NT2/D1 (cell line): ENCODE measurements at regions not wholly inside any gene's neighbourhood (a gene's known extent, or its start where the extent isn't known, plus 50 kb on each side); places are given as distances from the start of the nearest gene placed in this dataset.

Experiments
- DNase-seq: peaks from one replicate; pipeline ENCODE4 v3.0.0-alpha.2; 2011; ENCODE audit warnings: low read depth, low spot score
- H3K27me3 ChIP-seq: 2 replicates; pipeline ENCODE4 v1.6.0; 2011; ENCODE audit warnings: mild to moderate bottlenecking; ENCODE audit not compliant: insufficient read length, insufficient read depth
- H3K36me3 ChIP-seq: 2 replicates; pipeline ENCODE4 v1.6.1; 2011; ENCODE audit warnings: mild to moderate bottlenecking, low read length, mixed read lengths; ENCODE audit not compliant: insufficient read depth, insufficient read length
- H3K4me1 ChIP-seq: 2 replicates; pipeline ENCODE4 v1.5.1; 2011; ENCODE audit not compliant: insufficient read depth, insufficient read length
- H3K4me3 ChIP-seq: 2 replicates; pipeline ENCODE4 v1.5.1; 2011; ENCODE audit warnings: low read depth; ENCODE audit not compliant: insufficient read length
- H3K9ac ChIP-seq: 2 replicates; pipeline ENCODE4 v1.6.0; 2011; ENCODE audit warnings: low read depth; ENCODE audit not compliant: insufficient read length
- H3K9me3 ChIP-seq: 2 replicates; pipeline ENCODE4 v1.5.1; 2011; ENCODE audit warnings: mild to moderate bottlenecking, low read length; ENCODE audit not compliant: insufficient read depth
- SUZ12 ChIP-seq: IDR thresholded peaks from 2 replicates; pipeline ENCODE4 v1.6.1; 2011; ENCODE audit not compliant: insufficient read length, insufficient read depth; ENCODE audit errors: extremely low read depth
- YY1 ChIP-seq: IDR thresholded peaks from 2 replicates; pipeline ENCODE4 v1.6.1; 2011; ENCODE audit not compliant: insufficient read length, insufficient read depth
- ZNF274 ChIP-seq: IDR thresholded peaks from 2 replicates; pipeline ENCODE4 v1.6.1; 2011; ENCODE audit warnings: mild to moderate bottlenecking, low read depth, low read length

- no peak overlapping the region for H3K9ac ChIP-seq
- TF ChIP-seq SUZ12 (no peak), YY1 (no peak), ZNF274 (no peak)
- H3K27me3 ChIP-seq: no peaks in the 10 kb centered on the region
Observed at GRCh38 chr6:166739117-166739975, 112.3 kb upstream of the RPS6KA2 start.

GRCh38 chr6:166738386-166739116 is 111.5 kb upstream of the RPS6KA2 start:
- H3K27me3 ChIP-seq: no peaks in the 10 kb centered on the region
- H3K9me3 ChIP-seq: no peaks in the 10 kb centered on the region
- no peak overlapping the region for H3K4me3 ChIP-seq

More at GRCh38 chr6:166739117-166739975, 112.3 kb upstream of the RPS6KA2 start:
- Histone ChIP-seq H3K4me1 (peaks cover 4% of the 10 kb centered on the region), H3K9me3 (no peaks in the 10 kb centered on the region), H3K4me3 (no peak overlapping the region), H3K36me3 (no peaks in the 10 kb centered on the region)
- DNase-seq: no peak

GRCh38 chr6:166737261-166737660 is 110.2 kb upstream of the RPS6KA2 start:
- Histone ChIP-seq H3K4me1 (peaks cover 3% of the 10 kb centered on the region), H3K36me3 (no peaks in the 10 kb centered on the region), H3K9me3 (no peaks in the 10 kb centered on the region), H3K27me3 (no peaks in the 10 kb centered on the region), H3K4me3 (no peak overlapping the region), H3K9ac (no peak overlapping the region)
- DNase-seq: no peak
- TF ChIP-seq ZNF274 (no peak), SUZ12 (no peak), YY1 (no peak)

More at GRCh38 chr6:166738386-166739116, 111.5 kb upstream of the RPS6KA2 start:
- no peaks in the 10 kb centered on the region for H3K36me3 ChIP-seq
- no peak overlapping the region for H3K9ac ChIP-seq
- no peak for DNase-seq
- TF ChIP-seq ZNF274 (no peak), YY1 (no peak), SUZ12 (no peak)
- peaks cover 4% of the 10 kb centered on the region for H3K4me1 ChIP-seq

GRCh38 chr6:166736634-166737033 is 109.6 kb upstream of the RPS6KA2 start:
- peaks cover 3% of the 10 kb centered on the region for H3K4me1 ChIP-seq
- TF ChIP-seq SUZ12 (no peak), YY1 (no peak), ZNF274 (no peak)
- H3K4me3 ChIP-seq: no peak overlapping the region
- H3K36me3 ChIP-seq: no peaks in the 10 kb centered on the region
- no peak overlapping the region for H3K9ac ChIP-seq
- no peaks in the 10 kb centered on the region for H3K27me3 ChIP-seq
- DNase-seq: no peak
- H3K9me3 ChIP-seq: no peaks in the 10 kb centered on the region

GRCh38 chr6:166733900-166734299 is 106.8 kb upstream of the RPS6KA2 start:
- no peak overlapping the region for H3K4me3 ChIP-seq
- TF ChIP-seq ZNF274: no peak
- TF ChIP-seq YY1: no peak
- no peak for TF ChIP-seq SUZ12

GRCh38 chr6:166729658-166730057 is 102.6 kb upstream of the RPS6KA2 start:
- TF ChIP-seq SUZ12: no peak
- TF ChIP-seq ZNF274: no peak
- TF ChIP-seq YY1: no peak
- no peaks in the 10 kb centered on the region for H3K36me3 ChIP-seq
- no peak for DNase-seq
- no peaks in the 10 kb centered on the region for H3K27me3 ChIP-seq
- no peak overlapping the region for H3K9ac ChIP-seq
- no peaks in the 10 kb centered on the region for H3K9me3 ChIP-seq
- peaks cover 2% of the 10 kb centered on the region for H3K4me1 ChIP-seq
- no peak overlapping the region for H3K4me3 ChIP-seq

More at GRCh38 chr6:166733900-166734299, 106.8 kb upstream of the RPS6KA2 start:
- DNase-seq: no peak
- Histone ChIP-seq H3K36me3 (no peaks in the 10 kb centered on the region), H3K9ac (no peak overlapping the region), H3K27me3 (no peaks in the 10 kb centered on the region), H3K4me1 (peaks cover 4% of the 10 kb centered on the region), H3K9me3 (no peaks in the 10 kb centered on the region)
